ENCODE measurements at regions not wholly inside any gene's neighbourhood (a gene's known extent, or its start where the extent isn't known, plus 50 kb on each side); places are given as distances from the start of the nearest gene placed in this dataset.

GRCh38 chr13:72097568-72097967, 230.6 kb upstream of the DACH1 start:
- DNase-seq, result no peak

GRCh38 chr13:72093262-72093661, 226.3 kb upstream of the DACH1 start:
- DNase-seq, result no peak

- DNase-seq, result no peak
These were observed 207.7 kb upstream of the DACH1 start for GRCh38 chr13:72074663-72075062.

GRCh38 chr13:72072261-72072660, 205.3 kb upstream of the DACH1 start:
- no peak for DNase-seq

- DNase-seq, result no peak
These were observed 204.7 kb upstream of the DACH1 start for GRCh38 chr13:72071713-72072112.

GRCh38 chr13:72062566-72062965, 195.6 kb upstream of the DACH1 start:
- DNase-seq, result no peak

GRCh38 chr13:72061613-72062012, 194.6 kb upstream of the DACH1 start:
- DNase-seq, result no peak

- no peak for DNase-seq
These were observed 183.2 kb upstream of the DACH1 start for GRCh38 chr13:72050251-72050650.

- DNase-seq, result no peak
These were observed 176.4 kb upstream of the DACH1 start for GRCh38 chr13:72043366-72043765.

GRCh38 chr13:72041165-72041564, 174.2 kb upstream of the DACH1 start:
- no peak for DNase-seq

- DNase-seq, result no peak
These were observed 172.1 kb upstream of the DACH1 start for GRCh38 chr13:72039126-72039525.

GRCh38 chr13:72029981-72030380, 163.0 kb upstream of the DACH1 start:
- no peak for DNase-seq

GRCh38 chr13:72025836-72026235, 158.8 kb upstream of the DACH1 start:
- DNase-seq, result no peak

- DNase-seq, result no peak
These were observed 156.9 kb upstream of the DACH1 start for GRCh38 chr13:72023895-72024294.

GRCh38 chr13:72005455-72005854, 138.5 kb upstream of the DACH1 start:
- no peak for DNase-seq

GRCh38 chr13:72004784-72005374, 137.9 kb upstream of the DACH1 start:
- DNase-seq, result no peak

GRCh38 chr13:72004246-72004645, 137.2 kb upstream of the DACH1 start:
- DNase-seq, result no peak

- no peak for DNase-seq
These were observed 131.2 kb upstream of the DACH1 start for GRCh38 chr13:71998223-71998622.

- DNase-seq, result no peak
These were observed 112.6 kb upstream of the DACH1 start for GRCh38 chr13:71979616-71980015.

GRCh38 chr13:71977028-71977427, 110.0 kb upstream of the DACH1 start:
- no peak for DNase-seq

- DNase-seq, result no peak
These were observed 101.0 kb upstream of the DACH1 start for GRCh38 chr13:71967990-71968389.

GRCh38 chr13:71964491-71965100, 97.6 kb upstream of the DACH1 start:
- no peak for DNase-seq

GRCh38 chr13:71962735-71963134, 95.7 kb upstream of the DACH1 start:
- DNase-seq, result no peak

- no peak for DNase-seq
These were observed 95.1 kb upstream of the DACH1 start for GRCh38 chr13:71962126-71962525.

- DNase-seq, result no peak
These were observed 82.4 kb upstream of the DACH1 start for GRCh38 chr13:71949441-71949840.

Data from activated CD4-positive, CD25-positive, alpha-beta regulatory T cell (primary cell).